ENCODE measurements at regions not wholly inside any gene's neighbourhood (a gene's known extent, or its start where the extent isn't known, plus 50 kb on each side); places are given as distances from the start of the nearest gene placed in this dataset.
"Not testable (repeated sequence)": the region's sequence is repeated elsewhere in the genome, so short reads cannot be mapped to it uniquely, and the experiment has no call there.

DNA sequence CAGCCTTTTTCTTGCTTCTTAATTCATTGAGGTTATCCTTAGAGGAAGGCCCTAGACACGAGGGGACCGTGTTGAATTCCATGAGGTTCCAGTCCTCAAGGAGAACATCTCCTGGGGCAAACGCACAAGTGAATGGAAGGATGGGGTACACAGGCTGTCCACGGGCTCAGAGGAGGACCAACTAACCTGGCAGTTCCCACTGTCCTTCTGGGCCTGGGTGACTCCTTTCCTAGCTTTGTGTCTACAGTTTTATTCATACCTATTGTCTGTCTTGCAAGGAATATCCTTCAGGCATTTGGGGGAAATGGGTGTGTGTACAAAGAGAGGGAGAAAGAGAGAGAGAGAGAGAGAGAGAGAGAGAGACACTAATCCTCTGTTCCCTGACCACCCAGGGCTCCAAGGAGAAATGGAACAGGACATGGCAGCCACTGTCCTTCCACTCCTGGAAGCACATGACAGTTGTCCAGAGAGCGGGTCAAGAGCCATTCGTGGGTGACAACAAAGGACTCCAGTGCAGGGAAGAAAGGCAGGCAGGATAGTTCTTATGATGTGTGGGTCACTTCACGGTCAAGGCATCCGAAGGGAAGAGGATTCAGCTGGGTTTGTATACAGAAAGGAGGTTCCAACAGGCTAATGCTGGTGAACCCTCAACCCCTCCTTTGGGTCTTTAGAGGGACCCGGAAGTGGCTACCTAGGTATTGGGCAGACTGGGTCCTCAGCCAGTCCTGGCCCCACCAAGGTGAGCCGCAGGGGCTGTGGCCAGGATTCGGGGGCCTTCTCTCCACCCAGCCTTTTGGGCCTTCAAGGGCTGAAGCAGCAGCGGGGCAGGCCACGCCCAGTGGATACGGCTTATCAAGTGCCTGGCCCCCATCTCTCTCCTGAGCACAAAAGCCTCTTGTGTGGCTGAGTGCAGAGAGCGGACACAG, 150.6 kb downstream of the MYCN start:
- DNase-seq: no peak

DNA sequence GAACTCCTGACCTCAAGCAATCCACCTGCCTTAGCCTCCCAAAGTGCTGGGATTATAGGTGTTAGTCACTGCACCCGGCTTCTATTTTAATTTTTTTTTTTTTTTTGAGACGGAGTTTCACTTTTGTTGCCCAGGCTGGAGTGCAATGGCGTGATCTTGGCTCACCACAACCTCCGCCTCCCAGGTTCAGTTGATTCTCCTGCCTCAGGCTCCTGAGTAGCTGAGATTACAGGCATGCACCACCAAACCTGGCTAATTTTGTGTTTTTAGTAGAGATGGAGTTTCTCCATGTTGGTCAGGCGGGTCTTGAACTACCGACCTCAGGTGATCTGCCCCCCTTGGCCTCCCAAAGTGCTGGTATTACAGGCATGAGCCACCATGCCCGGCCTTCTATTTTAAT, 149.1 kb downstream of the MYCN start:
- DNase-seq: not testable (repeated sequence)

DNA sequence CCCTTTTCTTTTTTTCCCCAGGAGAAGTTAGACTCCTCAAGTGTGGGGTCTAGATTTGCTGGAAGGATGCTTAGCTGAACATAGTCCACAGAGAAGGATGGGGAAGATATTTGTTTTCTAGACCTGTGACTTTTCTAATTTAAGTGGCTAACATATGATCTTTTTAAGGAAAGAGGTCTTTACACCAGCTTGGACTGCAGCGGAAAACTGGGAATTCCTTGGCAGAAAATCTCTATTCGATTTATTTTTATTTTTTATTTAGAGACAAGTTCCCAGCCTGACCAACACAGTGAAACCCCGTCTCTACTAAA, 148.4 kb downstream of the MYCN start:
- DNase-seq: no peak

DNA sequence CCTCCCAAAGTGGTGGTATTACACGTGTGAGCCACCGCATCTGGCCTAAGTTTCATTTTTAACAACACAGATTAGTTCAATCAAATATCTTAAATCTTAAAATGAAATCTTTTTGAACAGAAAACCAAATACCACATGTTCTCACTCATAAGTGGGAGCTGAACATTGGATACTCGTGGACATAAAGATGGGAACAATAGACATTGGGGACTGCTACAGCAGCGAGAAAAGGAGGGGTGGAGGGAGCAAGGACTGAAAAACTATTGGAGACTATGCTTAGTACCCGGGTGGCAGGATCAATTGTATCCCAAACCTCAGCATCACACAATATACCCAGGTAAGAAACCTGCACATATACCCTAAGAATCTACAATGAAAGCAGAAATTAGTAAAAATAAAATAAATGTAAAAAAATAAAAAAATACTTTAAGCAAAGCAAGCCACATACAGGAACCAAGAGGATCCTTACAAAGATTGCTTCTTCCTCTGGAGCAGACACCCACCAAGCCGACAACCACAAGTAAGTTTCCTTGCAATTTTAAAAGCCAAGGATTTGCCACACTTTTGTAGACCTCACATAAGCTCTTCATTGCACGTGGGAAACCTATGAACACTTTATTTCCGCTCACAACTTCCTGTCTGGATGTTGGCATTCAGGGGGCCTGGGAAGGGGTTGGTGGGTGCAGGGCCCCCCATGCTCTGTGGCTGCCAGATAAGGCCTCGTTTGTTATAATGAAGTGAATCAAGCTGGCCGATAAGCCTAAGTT, 147.9 kb downstream of the MYCN start:
- DNase-seq: no peak

DNA sequence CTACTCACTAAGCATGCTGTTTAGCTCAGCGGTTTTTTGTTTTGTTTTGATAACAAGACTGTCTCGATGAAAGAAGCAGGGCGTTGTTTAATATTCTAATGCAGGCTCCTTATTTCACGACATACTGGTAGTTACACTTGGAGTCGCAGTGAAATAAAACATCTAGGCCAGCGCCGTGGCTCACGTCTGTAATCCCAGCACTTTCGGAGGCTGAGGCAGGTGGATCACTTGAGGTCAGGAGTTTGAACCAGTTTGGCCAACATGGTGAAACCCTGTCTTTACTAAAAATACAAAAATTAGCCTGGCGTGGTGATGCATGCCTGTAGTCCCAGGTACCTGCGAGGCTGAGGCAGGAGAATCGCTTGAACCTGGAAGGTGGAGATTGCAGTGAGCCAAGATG, 145.8 kb downstream of the MYCN start:
- not testable (repeated sequence) for DNase-seq

DNA sequence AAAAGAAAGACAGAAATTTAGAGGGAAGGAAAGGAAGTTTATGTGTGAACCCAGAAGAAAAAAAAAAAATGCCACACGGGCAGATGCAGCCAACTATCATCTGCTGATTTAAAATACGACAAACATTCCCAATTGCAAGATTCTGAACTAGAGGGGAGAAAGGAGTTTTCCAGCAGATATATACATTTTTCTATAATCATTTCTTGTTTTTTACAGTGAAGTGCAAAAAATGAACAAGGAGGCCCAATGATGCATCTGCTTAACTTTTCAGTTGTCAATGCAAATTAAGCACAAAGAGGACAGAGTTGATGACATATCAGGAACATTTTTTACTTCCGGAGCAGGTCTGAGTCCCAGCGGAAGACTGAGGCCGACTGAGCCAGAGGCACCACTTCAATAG, 144.7 kb downstream of the MYCN start:
- no peak for DNase-seq

DNA sequence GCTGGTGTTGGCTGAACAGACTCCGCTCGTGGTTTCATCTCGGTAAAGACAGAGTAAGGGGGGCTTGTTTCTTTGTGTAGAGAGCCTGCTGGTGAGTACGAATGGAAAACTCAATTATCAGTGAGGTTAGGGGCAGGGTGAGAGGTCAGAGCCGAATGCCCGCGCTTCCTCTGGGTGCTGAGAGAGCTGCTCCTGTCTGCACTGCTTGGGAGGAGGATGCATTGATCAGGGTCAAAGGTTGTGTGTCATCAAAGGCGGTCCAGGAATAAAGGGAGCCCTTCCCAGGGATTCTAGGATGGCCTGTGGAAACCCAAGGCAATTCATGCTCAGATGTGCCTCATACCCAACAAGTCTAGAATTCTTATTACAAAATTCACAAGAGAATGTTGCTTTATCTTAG, 143.9 kb downstream of the MYCN start:
- no peak for DNase-seq

DNA sequence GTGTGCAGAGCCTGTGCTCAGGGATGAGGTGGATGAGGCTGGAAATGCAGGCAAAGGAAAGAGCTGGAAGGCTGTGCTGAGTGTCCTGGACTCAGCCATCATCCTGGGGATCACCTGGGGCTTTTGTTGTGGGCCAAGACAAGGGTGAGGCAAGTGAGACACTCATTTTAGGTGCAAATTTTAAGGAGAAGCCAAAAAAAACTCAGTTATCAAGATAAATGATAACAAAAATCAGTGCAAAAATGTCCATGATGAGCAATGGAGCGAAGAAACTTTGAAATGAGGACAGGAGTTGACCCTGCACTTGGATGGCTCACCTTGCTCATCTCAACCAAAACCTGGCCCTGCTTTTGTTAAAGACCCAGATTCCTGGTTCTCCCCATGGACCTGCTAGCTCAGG, 141.9 kb downstream of the MYCN start:
- no peak for DNase-seq

DNA sequence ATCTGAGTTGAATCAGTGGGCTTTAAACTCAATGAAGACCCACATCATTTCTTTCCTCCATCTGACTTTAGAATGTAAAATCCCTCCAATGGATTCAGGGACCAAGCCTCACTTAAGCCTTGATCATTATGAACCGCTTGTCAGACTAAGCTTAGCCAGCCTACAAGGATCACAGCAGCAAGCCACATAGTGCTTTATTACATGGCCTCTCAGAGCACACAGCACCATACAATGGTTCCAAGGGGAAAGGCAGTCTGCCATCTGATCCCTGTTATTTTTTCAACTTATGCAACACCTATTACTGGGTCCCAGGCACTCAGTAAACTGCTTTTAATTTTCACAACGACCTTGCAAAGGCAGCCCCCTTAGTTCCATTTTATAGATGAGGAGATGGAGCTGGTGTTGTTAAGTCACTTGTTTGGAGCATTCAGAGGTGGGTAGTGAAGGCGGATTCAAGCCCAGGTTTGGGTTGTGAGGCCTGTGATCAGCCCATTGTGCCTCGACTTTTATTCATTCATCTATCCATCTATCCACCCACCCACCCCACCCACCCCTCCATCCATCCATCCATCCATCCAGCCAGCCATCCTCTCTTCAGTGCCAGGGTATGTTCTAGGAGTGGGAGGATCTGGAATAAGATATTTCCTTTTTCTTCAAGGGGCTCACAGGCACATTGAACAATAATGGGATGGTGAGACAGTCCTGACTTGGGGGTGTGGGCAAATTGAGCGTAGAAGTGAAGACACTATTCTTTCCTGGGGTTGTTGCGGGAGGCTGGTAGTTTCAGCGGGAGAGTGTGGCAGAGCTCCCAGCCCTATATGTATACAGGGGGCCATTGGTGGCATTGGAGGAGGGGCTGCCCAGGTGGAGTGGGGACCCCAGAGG, 141.2 kb downstream of the MYCN start:
- DNase-seq: no peak

DNA sequence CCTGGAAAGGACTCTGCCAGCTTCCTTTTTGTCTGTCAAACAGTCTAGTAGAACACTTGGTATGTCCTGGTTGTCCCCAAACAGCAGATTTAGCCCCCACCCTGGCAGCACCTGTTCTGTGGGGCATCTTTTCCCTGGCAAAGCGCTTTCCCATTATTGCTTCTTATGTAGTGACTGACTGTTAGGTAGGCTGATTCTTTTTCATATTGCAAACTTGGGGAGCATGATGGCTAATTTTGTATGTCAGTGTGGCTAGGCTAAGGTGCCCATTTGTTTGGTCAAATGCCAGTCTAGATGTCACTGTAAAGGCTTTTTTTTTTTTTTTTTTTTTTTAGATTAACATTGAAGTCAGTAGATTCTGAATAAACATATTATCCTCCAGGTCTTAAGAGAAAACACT, 140.2 kb downstream of the MYCN start:
- DNase-seq: no peak

DNA sequence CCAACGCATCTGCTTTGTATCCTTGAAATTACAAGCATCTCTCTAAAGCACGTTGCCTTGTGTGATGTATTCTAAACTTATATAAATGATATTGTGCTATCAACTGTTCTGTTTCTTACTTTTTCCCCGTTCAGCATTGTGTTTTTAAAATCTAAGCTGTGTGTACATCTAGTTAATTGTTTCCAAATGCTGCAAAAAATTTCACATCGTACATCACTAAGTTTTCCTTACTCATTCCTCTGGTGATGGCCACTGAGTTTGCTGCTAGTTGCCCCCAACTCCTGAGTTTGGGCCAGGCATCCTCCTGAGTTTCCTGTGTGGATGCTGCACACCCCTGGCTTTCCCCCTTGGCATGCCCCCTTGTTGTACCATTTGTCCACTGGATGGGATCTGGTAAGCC, 139.7 kb downstream of the MYCN start:
- DNase-seq: no peak

DNA sequence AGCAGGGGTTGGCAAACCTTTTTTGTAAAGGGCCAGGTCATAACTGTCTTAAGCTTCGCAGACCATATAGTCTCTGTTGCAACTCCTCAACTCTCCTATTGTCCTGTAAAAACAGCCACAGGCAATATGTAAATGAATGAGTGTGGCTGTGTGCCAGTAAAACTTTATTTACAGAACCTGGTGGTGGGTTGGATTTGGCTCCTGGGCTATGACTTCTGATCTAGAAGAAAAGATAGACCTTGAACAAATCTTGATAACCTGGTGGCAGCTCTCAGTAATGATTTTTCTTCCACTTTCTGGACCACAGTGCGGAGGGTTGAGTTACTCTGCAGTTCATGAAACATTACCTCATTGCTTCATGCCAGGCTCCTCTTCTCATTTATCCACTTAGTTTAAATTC, 139.3 kb downstream of the MYCN start:
- DNase-seq: no peak

DNA sequence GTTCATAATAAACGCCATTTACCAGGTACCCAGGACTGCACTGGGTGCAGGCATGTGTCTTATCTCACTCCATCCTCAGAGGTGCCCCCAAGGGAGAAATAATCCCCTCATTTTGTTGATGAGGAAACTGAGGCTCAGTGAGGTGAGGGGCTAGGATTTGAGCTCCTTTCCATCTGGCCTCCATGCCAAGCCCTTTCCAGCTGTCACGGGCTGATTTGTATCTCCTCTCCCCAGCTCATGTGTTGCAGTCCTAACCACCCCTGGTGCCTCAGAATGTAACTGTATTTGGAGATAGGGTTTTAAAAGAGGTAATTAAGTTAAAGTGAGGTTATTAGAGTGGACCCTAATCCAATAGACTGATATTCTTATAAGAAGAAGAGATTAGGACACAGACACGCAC, 137.3 kb downstream of the MYCN start:
- no peak for DNase-seq

DNA sequence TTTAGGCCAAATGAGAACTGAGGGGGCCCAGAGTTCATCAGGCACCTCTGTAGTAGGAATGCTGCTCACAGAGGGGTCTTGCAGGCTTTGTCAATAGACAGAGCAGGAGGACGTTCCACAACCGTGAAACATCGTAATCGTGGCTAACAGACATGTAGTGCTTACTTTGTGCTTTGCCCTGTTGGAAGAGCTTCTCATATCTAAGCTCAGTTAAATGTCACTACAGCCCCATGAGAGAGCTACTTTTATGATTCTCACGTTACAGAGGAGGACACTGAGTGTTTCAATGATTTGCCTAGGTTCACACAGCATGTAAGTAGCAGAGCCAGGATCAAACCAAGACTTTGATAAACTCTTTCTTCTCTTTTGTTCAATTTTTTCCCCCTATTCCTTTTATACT, 136.6 kb downstream of the MYCN start:
- DNase-seq: no peak

DNA sequence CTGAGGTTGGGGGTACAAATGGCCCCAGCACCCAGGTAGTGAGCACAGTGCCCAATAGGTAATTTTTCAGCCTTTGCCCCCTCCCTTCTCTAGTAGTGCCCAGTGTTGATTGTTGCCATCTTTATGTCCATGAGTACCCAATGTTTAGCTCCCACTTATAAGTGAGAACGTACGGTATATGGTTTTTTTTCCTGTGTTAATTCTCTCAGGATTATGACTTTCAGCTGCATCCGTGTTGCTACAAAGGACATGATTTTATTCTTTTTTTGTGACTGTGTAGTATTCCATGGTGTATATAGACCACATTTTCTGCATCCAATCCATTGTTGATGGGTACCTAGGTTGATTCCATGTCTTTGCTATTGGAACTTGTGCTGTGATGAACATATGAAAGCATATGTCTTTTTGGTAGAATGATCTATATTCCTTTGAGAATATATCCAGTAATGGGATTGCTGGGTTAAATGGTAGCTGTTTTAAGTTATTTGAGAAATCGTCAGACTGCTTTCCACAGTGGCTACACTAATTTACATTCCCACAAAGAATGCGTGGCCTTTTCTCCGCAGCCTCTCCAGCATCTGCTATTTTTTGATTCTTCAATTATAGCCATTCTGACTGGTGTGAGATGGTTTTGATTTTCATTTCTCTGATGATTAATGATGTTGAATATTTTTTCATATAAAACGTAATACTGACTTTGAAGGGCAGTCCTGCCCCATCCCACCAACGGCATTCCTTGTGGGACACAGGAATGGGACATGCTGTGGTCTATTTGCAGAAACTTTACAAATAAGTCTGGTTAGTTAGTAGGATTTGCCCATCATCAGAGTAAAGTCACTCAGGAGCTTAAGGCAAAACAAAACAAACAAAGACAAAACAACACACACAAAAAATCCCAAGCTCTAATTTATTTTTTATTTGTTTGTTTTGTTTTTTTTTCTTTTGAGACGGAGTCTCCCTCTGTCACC, 135.0 kb downstream of the MYCN start:
- no peak for DNase-seq

DNA sequence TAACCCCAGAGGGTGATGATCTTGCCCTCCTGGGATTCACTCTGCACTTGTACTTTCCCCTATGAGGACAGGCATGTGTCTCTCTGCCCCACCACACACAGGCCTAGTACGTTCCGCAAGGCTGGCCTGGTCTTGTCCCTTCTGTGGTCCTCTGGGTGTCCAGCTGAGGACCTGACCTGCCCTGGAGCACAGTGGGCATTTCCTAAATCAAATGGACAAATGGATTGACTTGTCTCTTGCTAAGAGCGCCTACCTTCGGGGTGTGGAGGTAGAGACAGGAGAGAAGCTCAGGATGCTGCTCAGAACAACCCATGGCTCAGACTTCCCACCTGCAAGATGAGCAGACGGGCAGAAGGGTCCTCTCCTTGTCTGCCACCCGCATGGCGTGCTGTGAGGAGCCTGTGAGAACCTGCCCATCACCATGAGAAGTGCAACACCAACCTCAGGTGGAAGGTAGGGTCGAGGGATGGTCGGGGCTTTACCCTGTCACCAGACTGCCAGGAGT, 133.6 kb downstream of the MYCN start:
- DNase-seq: no peak

DNA sequence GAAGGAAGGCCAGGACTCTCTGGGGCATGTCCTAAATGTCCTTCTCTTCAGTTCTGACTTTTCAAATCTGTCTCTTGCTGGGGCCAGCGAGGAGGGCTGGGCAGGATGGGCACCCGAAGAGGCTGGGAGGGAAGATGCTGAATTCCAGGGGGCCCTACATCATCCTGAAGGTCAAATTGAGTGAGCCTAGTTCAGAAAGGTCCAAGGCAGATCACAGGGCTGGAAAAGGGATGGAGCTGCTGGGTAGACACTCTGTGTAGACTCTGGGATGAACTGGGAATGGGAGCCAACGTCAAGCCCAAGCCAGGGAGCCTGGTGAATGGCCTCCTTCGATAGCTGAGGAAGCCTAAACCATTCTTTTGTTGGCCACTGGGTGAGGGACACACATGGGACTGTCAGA, 133.1 kb downstream of the MYCN start:
- DNase-seq: no peak

DNA sequence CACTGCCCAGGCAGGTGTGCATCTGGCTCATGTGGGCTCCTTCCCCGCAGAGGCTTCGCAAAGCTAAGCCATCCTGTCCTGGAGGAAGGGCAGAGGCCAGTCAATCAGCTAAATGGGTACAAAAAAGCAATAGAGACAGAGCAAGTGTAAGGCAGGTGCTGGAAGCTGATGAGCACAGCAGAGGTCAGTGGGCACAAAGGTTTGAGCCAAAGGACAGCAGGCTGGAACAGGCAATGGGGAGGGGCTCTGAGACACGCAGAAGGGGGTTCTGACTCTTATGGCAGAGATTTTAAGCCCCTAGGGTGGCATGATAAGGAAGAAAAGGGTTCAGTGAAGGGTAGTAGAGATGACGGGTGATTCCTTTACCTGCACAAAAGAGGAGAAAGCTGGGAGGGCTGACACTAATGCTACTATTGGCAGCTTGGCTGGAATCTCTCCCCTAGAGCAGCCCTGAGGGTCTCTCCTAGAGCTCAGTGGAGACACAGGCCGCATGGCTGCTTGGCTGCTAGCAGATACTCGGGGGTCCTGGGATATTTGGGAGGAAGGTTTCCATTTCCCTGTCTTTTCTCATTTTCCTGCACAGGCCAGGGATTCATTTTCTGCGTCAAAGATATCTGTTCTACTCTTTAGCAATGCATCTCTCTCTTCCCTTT, 132.4 kb downstream of the MYCN start:
- DNase-seq: no peak

DNA sequence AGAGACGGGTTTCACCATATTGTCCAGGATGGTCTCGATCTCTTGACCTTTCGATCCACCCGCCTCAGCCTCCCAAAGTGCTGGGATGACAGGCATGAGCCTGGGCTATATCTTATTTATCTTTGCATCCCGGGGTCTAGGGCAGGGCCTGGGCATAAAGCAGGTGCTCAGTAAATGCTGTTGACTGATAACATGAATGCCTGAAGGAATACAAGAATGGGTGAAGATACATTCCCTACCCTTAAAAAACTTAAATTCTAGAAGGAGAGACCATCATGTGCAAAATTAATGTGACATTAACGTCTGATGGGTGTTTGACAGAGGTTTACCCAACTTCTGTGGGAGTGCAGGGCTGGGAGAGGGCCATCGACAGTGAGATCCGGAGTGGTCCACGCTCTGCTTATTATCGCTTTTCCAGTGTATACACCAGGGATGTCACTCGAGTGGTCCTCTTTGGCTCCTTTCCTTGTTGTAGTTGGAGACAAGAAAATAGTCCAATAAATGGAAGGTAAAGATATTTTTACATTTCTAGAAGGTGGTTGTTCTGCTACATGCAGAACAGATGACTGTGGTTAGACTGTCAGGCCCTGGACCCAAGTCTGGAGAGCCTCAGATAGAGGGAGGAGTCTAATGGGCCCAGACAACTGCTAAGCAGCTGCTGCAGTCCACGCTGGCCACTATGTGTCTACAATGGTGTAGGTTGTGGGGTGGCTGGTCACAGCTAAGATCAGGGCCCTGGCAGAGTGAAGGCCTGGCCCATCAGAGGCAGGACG, 131.7 kb downstream of the MYCN start:
- DNase-seq: no peak

DNA sequence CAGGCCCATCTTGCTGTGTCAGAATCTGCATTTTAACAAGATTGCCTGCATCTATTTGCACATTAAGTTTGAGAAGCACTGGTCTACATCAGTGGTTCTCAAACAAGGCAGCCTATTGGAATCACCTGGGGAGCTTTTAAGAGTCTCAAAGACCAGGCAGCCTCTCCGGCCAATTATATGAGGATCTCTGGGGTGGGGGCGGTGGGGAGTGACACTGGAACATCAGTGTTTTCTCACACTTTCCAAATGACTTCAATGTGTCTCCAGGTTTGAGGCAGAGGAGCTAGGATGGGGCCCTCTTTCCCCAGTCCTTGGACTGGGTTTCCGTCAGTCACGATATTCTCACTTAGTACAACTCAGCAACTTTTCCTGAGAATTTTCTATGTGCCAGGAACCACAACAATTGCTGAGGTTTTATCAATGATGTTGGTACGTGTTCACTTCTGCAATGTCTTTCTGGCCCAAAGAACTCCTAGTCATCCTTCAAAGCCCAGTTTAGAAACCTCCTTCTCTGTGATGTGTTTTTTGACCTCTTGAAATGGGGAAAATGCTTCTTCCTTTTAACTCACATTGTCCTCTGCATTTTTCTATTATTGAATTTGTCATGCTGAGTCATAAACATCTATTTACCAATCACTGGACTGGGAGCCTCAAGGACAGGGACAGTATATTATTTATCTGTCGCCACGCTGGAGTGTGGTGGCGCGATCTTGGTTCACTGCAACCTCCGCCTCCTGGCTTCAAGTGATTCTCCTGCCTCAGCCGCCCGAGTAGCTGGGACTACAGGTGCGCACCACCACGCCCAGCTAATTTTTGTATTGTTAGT, 130.9 kb downstream of the MYCN start:
- DNase-seq: no peak
